ENCODE measurements at regions not wholly inside any gene's neighbourhood (a gene's known extent, or its start where the extent isn't known, plus 50 kb on each side); places are given as distances from the start of the nearest gene placed in this dataset.

DNA sequence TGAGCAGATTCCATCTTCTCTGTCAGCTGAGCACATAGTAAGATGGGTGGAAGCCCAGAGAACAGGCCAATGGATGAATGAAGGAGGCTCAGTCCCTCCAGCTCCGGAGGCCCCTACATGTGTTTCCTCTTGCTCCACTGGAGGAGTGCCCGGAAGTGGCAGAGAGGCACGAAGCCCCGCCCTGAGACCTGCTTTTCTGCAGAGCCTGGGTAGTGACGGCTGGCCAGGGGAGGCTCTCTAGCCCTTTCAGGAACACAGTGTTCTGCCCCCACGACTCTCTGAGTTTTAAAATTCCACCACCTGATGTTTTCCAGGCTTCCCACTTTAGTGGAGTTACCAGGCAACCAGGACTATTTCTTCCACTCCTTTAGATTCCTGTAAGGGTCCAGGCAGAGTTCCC is 149.4 kb upstream of the SLC6A11 start:
- Histone ChIP-seq H3K4me2 (ENCODE audit: low read length) (no peak overlapping the region), H4K20me1 (ENCODE audit: insufficient read depth, low read length) (no peaks in the 10 kb centered on the region), H3K9me3 (ENCODE audit: insufficient read depth, low read depth, low read length) (no peaks in the 10 kb centered on the region), H3K9ac (ENCODE audit: low read length) (no peak overlapping the region), H3K79me2 (ENCODE audit: insufficient read depth, low read length) (no peaks in the 10 kb centered on the region), H2AFZ (ENCODE audit: low read depth, low read length) (no peak overlapping the region), H3K27me3 (ENCODE audit: insufficient read depth, low read length) (peaks cover 26% of the 10 kb centered on the region), H3K4me3 (ENCODE audit: insufficient read depth, low read depth, low read length) (no peak overlapping the region), H3K27ac (ENCODE audit: low read depth, low read length) (no peak overlapping the region), H3K36me3 (ENCODE audit: insufficient read depth, low read length) (no peaks in the 10 kb centered on the region), H3K4me1 (ENCODE audit: insufficient read depth, low read length) (no peaks in the 10 kb centered on the region)
- peaks cover 1% of the 10 kb centered on the region for H3K36me3 Mint-ChIP-seq (ENCODE audit: low read depth, unreplicated experiment)
- FAIRE-seq, result no peak
- no peak for DNase-seq (ENCODE audit: low read depth)
- no peak overlapping the region for H3K4me3 Mint-ChIP-seq (ENCODE audit: unreplicated experiment)
- no peak for TF ChIP-seq EZH2 (IDR thresholded peaks at IDR 0.05; ENCODE audit: insufficient read depth, low read length)
- TF ChIP-seq, protein P1, sequence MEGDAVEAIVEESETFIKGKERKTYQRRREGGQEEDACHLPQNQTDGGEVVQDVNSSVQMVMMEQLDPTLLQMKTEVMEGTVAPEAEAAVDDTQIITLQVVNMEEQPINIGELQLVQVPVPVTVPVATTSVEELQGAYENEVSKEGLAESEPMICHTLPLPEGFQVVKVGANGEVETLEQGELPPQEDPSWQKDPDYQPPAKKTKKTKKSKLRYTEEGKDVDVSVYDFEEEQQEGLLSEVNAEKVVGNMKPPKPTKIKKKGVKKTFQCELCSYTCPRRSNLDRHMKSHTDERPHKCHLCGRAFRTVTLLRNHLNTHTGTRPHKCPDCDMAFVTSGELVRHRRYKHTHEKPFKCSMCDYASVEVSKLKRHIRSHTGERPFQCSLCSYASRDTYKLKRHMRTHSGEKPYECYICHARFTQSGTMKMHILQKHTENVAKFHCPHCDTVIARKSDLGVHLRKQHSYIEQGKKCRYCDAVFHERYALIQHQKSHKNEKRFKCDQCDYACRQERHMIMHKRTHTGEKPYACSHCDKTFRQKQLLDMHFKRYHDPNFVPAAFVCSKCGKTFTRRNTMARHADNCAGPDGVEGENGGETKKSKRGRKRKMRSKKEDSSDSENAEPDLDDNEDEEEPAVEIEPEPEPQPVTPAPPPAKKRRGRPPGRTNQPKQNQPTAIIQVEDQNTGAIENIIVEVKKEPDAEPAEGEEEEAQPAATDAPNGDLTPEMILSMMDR (IDR thresholded peaks at IDR 0.05; ENCODE audit: insufficient read depth, low read depth, low read length), result no peak
- H3K27me3 Mint-ChIP-seq (ENCODE audit: low read depth, unreplicated experiment), result peaks cover 72% of the 10 kb centered on the region
- peaks cover 2% of the 10 kb centered on the region for H3K4me1 Mint-ChIP-seq (ENCODE audit: low read depth, unreplicated experiment)
- no peak overlapping the region for H3K27ac Mint-ChIP-seq (ENCODE audit: unreplicated experiment)
- H3K9me3 Mint-ChIP-seq (ENCODE audit: unreplicated experiment), result peaks cover 1% of the 10 kb centered on the region

DNA sequence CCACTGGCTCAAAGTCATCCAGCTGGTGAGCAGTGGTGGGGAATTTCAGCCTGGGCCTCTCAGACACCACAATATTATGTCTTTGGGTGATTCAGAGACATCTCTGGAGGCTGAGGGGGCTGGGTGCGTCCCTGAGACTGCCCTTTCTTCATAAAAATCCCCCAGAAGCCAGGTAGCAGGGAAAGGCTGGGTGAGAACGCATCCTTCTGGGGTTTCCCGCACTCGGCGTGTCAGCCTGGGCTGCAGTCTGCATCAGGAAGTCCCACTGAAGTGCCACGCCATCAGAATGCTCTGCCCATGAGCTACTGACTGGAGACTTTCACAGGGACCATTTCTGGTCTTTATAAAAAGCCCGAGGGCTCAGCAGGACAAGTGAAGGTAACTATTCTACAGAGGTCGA is 148.8 kb upstream of the SLC6A11 start:
- H3K9me3 Mint-ChIP-seq (ENCODE audit: unreplicated experiment), result peaks cover 1% of the 10 kb centered on the region
- Histone ChIP-seq H3K27me3 (ENCODE audit: insufficient read depth, low read length) (peaks cover 27% of the 10 kb centered on the region), H3K9me3 (ENCODE audit: insufficient read depth, low read depth, low read length) (no peaks in the 10 kb centered on the region), H3K4me2 (ENCODE audit: low read length) (no peak overlapping the region), H3K4me1 (ENCODE audit: insufficient read depth, low read length) (no peaks in the 10 kb centered on the region), H2AFZ (ENCODE audit: low read depth, low read length) (no peak overlapping the region), H4K20me1 (ENCODE audit: insufficient read depth, low read length) (no peaks in the 10 kb centered on the region), H3K36me3 (ENCODE audit: insufficient read depth, low read length) (no peaks in the 10 kb centered on the region), H3K79me2 (ENCODE audit: insufficient read depth, low read length) (no peaks in the 10 kb centered on the region), H3K4me3 (ENCODE audit: insufficient read depth, low read depth, low read length) (no peak overlapping the region), H3K9ac (ENCODE audit: low read length) (no peak overlapping the region), H3K27ac (ENCODE audit: low read depth, low read length) (no peak overlapping the region)
- FAIRE-seq (no peak), DNase-seq (ENCODE audit: low read depth) (no peak)
- TF ChIP-seq, protein P1 (IDR thresholded peaks at IDR 0.05; ENCODE audit: insufficient read depth, low read depth, low read length), result no peak
- TF ChIP-seq EZH2 (IDR thresholded peaks at IDR 0.05; ENCODE audit: insufficient read depth, low read length), result no peak
- H3K4me3 Mint-ChIP-seq (ENCODE audit: unreplicated experiment), result no peak overlapping the region
- H3K36me3 Mint-ChIP-seq (ENCODE audit: low read depth, unreplicated experiment), result peaks cover 2% of the 10 kb centered on the region
- no peak overlapping the region for H3K27ac Mint-ChIP-seq (ENCODE audit: unreplicated experiment)
- H3K4me1 Mint-ChIP-seq (ENCODE audit: low read depth, unreplicated experiment), result peaks cover 2% of the 10 kb centered on the region
- H3K27me3 Mint-ChIP-seq (ENCODE audit: low read depth, unreplicated experiment), result peaks cover 69% of the 10 kb centered on the region

DNA sequence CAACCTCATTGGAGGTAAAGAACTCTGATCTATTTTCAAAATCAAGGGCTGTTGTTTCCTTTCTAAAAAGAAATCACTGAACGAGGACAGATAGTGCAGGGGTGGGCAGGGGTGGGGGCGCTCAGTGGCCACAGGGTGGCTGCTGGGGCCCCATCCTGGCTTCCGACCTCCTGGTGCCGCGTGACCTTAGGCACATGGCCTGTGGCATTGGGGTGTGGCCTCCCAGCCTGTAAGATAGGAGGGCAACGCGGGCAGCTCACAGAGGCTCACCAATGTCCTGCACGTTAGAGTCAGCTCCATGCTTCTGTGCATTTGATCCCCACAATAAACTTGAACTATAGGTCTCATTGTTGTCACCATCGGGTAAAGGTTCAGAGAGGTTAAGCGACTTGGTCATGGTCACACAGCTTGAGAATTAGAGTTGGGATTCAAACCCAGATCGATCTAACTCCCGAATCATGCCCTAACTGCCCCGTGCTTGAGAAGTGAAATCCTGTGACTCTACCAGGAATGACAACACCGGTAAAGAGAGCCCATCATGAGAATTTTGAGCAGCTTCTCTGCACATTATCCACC is 148.0 kb upstream of the SLC6A11 start:
- Mint-ChIP-seq H3K4me1 (ENCODE audit: low read depth, unreplicated experiment) (peaks cover 2% of the 10 kb centered on the region), H3K4me3 (ENCODE audit: unreplicated experiment) (no peak overlapping the region), H3K27ac (ENCODE audit: unreplicated experiment) (no peak overlapping the region), H3K27me3 (ENCODE audit: low read depth, unreplicated experiment) (peaks cover 69% of the 10 kb centered on the region), H3K9me3 (ENCODE audit: unreplicated experiment) (peaks cover 1% of the 10 kb centered on the region), H3K36me3 (ENCODE audit: low read depth, unreplicated experiment) (peaks cover 2% of the 10 kb centered on the region)
- Histone ChIP-seq H2AFZ (ENCODE audit: low read depth, low read length) (no peak overlapping the region), H3K36me3 (ENCODE audit: insufficient read depth, low read length) (no peaks in the 10 kb centered on the region), H3K4me2 (ENCODE audit: low read length) (no peak overlapping the region), H3K9ac (ENCODE audit: low read length) (no peak overlapping the region), H3K9me3 (ENCODE audit: insufficient read depth, low read depth, low read length) (no peaks in the 10 kb centered on the region), H3K79me2 (ENCODE audit: insufficient read depth, low read length) (no peaks in the 10 kb centered on the region), H4K20me1 (ENCODE audit: insufficient read depth, low read length) (no peaks in the 10 kb centered on the region), H3K4me3 (ENCODE audit: insufficient read depth, low read depth, low read length) (no peak overlapping the region), H3K4me1 (ENCODE audit: insufficient read depth, low read length) (no peaks in the 10 kb centered on the region), H3K27me3 (ENCODE audit: insufficient read depth, low read length) (peaks cover 29% of the 10 kb centered on the region), H3K27ac (ENCODE audit: low read depth, low read length) (no peak overlapping the region)
- DNase-seq (ENCODE audit: low read depth) (no peak), FAIRE-seq (no peak)
- TF ChIP-seq, protein P1 (IDR thresholded peaks at IDR 0.05; ENCODE audit: insufficient read depth, low read depth, low read length), result no peak
- TF ChIP-seq EZH2 (IDR thresholded peaks at IDR 0.05; ENCODE audit: insufficient read depth, low read length), result no peak

Data from astrocyte (in vitro differentiated cells and primary cell).